B cell (primary cell): ENCODE measurements at regions not wholly inside any gene's neighbourhood (a gene's known extent, or its start where the extent isn't known, plus 50 kb on each side); places are given as distances from the start of the nearest gene placed in this dataset.

Source experiments
- CTCF ChIP-seq: fragments of 200-600 bp; IDR thresholded peaks from one replicate; pipeline ENCODE4 v1.8.0; 2022; ENCODE audit warnings: antibody characterized with exemption, mild to moderate bottlenecking
- EZH2 ChIP-seq: IDR thresholded peaks from 2 replicates; pipeline ENCODE4 v1.6.1; 2012; ENCODE audit warnings: borderline replicate concordance, low read depth, mild to moderate bottlenecking, moderate library complexity, low read length; ENCODE audit not compliant: insufficient read depth, poor library complexity, severe bottlenecking

GRCh38 chr16:85491798-85492294, 121.3 kb upstream of the GSE1 start:
- TF ChIP-seq CTCF: no peak
- TF ChIP-seq EZH2: no peak
